Loucy (cell line): ENCODE measurements at regions not wholly inside any gene's neighbourhood (a gene's known extent, or its start where the extent isn't known, plus 50 kb on each side); places are given as distances from the start of the nearest gene placed in this dataset.
A peak's percentile ranks its signal among the peaks of the same experiment; 100 is the strongest.

ENCODE experiments used
- H2AFZ ChIP-seq: fragments of 200-600 bp; sonication (generic); 2 replicates; pipeline ENCODE4 v1.6.0; 2016; ENCODE audit warnings: antibody characterized with exemption, mild to moderate bottlenecking, low read length, moderate library complexity
- H3F3A ChIP-seq: fragments of 200-600 bp; 2 replicates; pipeline ENCODE4 v1.6.0; 2016; ENCODE audit warnings: antibody characterized with exemption, low read depth, mild to moderate bottlenecking
- H3K27me3 ChIP-seq: fragments of 200-600 bp; sonication (generic); 2 replicates; pipeline ENCODE4 v1.6.1; 2014; ENCODE audit warnings: low read length, mild to moderate bottlenecking; ENCODE audit not compliant: insufficient read depth, poor library complexity, severe bottlenecking
- H3K36me3 ChIP-seq: fragments of 200-600 bp; sonication (generic); 2 replicates; pipeline ENCODE4 v1.6.1; 2016; ENCODE audit warnings: low read length; ENCODE audit not compliant: insufficient read depth
- H3K4me1 ChIP-seq: fragments of 200-600 bp; sonication (generic); 2 replicates; pipeline ENCODE4 v1.5.1; 2014; ENCODE audit warnings: low read length, mild to moderate bottlenecking; ENCODE audit not compliant: insufficient read depth, poor library complexity, severe bottlenecking
- H3K4me2 ChIP-seq: fragments of 200-600 bp; sonication (generic); 2 replicates; pipeline ENCODE4 v1.6.0; 2014; ENCODE audit warnings: antibody characterized with exemption, low read length, low read depth, mild to moderate bottlenecking; ENCODE audit not compliant: poor library complexity, severe bottlenecking
- H3K4me3 ChIP-seq: fragments of 200-600 bp; sonication (generic); 2 replicates; pipeline ENCODE4 v1.5.1; 2014; ENCODE audit warnings: low read length, mild to moderate bottlenecking, mixed read lengths; ENCODE audit not compliant: poor library complexity, severe bottlenecking
- H3K79me2 ChIP-seq: fragments of 200-600 bp; sonication (generic); 2 replicates; pipeline ENCODE4 v1.6.1; 2014; ENCODE audit warnings: low read length; ENCODE audit not compliant: insufficient read depth
- H3K9ac ChIP-seq: fragments of 200-600 bp; sonication (generic); 2 replicates; pipeline ENCODE4 v1.6.0; 2014; ENCODE audit warnings: mild to moderate bottlenecking, low read depth, low read length, moderate library complexity; ENCODE audit not compliant: poor library complexity, severe bottlenecking
- H3K9me2 ChIP-seq: fragments of 200-600 bp; sonication (generic); replicated peaks from 2 replicates; pipeline ENCODE4 v1.6.1; 2016; ENCODE audit warnings: low read depth, low read length, mixed read lengths
- H3K9me3 ChIP-seq: fragments of 200-600 bp; sonication (generic); 2 replicates; pipeline ENCODE4 v1.6.1; 2014; ENCODE audit warnings: mild to moderate bottlenecking, antibody characterized with exemption, low read length, low read depth; ENCODE audit not compliant: insufficient read depth
- H4K20me1 ChIP-seq: fragments of 200-600 bp; sonication (generic); 2 replicates; pipeline ENCODE4 v1.6.0; 2014; ENCODE audit warnings: antibody characterized with exemption, low read length, mild to moderate bottlenecking; ENCODE audit not compliant: insufficient read depth, poor library complexity, severe bottlenecking
- EZH2phosphoT487 ChIP-seq: fragments of 200-600 bp; IDR thresholded peaks from 2 replicates; pipeline ENCODE4 v1.6.1; 2018; ENCODE audit warnings: antibody characterized with exemption, mild to moderate bottlenecking, moderate library complexity, borderline replicate concordance
- TF ChIP-seq, protein P1 (sequence below): fragments of 200-600 bp; sonication (generic); conservative IDR thresholded peaks from 2 replicates; pipeline ENCODE4 v1.5.1; 2014; ENCODE audit warnings: mild to moderate bottlenecking, antibody characterized with exemption, low read length

GRCh38 chr4:3343358-3343757 is 50.5 kb downstream of the RGS12 start:
- no peak overlapping the region for H3K4me3 ChIP-seq
- H3K27me3 ChIP-seq: no peaks in the 10 kb centered on the region
- peaks cover 3% of the 10 kb centered on the region; the same call in 1 of the 2 replicates for H3F3A ChIP-seq
- no peak overlapping the region for H3K9ac ChIP-seq
- no peak overlapping the region for H2AFZ ChIP-seq
- no peaks in the 10 kb centered on the region for H3K9me2 ChIP-seq
- H3K4me1 ChIP-seq: peaks cover 42% of the 10 kb centered on the region
- peak overlapping the region; percentile 72 for H3K4me2 ChIP-seq
- H3K36me3 ChIP-seq: peaks cover 24% of the 10 kb centered on the region
- no peak for TF ChIP-seq EZH2phosphoT487
- TF ChIP-seq, protein P1, sequence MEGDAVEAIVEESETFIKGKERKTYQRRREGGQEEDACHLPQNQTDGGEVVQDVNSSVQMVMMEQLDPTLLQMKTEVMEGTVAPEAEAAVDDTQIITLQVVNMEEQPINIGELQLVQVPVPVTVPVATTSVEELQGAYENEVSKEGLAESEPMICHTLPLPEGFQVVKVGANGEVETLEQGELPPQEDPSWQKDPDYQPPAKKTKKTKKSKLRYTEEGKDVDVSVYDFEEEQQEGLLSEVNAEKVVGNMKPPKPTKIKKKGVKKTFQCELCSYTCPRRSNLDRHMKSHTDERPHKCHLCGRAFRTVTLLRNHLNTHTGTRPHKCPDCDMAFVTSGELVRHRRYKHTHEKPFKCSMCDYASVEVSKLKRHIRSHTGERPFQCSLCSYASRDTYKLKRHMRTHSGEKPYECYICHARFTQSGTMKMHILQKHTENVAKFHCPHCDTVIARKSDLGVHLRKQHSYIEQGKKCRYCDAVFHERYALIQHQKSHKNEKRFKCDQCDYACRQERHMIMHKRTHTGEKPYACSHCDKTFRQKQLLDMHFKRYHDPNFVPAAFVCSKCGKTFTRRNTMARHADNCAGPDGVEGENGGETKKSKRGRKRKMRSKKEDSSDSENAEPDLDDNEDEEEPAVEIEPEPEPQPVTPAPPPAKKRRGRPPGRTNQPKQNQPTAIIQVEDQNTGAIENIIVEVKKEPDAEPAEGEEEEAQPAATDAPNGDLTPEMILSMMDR: no peak
- no peaks in the 10 kb centered on the region for H3K9me3 ChIP-seq
- peaks cover 38% of the 10 kb centered on the region for H4K20me1 ChIP-seq
- peaks cover 85% of the 10 kb centered on the region for H3K79me2 ChIP-seq

DNA sequence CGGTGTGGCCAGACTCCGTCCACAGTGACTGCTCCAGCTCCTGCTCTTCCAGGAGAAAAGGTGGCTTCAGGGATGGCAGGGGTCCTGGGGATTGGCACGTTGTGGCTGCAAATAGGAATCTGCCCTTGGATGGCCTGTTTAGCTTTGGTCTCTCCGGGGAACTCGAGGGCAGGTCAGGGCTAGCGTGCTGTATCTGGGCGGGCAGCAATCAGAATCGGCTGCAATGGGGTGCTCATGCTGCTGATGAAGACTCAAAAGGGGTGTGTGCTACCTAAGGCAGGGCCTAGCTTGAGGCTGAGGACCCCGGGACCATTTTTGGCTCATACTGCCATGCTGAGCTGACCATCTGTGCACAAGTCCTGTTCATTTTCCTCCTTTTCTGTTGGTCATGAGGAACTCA is 51.3 kb downstream of the RGS12 start:
- no peak overlapping the region for H3K9ac ChIP-seq
- no peak overlapping the region for H3K4me2 ChIP-seq
- peaks cover 42% of the 10 kb centered on the region for H3K4me1 ChIP-seq
- TF ChIP-seq, protein P1: no peak
- no peak for TF ChIP-seq EZH2phosphoT487
- no peaks in the 10 kb centered on the region for H3K9me3 ChIP-seq
- peaks cover 85% of the 10 kb centered on the region for H3K79me2 ChIP-seq
- H3F3A ChIP-seq: peaks cover 3% of the 10 kb centered on the region; the same call in 1 of the 2 replicates
- H3K4me3 ChIP-seq: no peak overlapping the region
- no peaks in the 10 kb centered on the region for H3K27me3 ChIP-seq
- no peak overlapping the region for H2AFZ ChIP-seq
- peaks cover 33% of the 10 kb centered on the region for H4K20me1 ChIP-seq
- no peaks in the 10 kb centered on the region for H3K9me2 ChIP-seq
- H3K36me3 ChIP-seq: peaks cover 27% of the 10 kb centered on the region

- TF ChIP-seq, protein P1: no peak
- TF ChIP-seq EZH2phosphoT487: no peak
- H3K79me2 ChIP-seq: peaks cover 85% of the 10 kb centered on the region
- H2AFZ ChIP-seq: no peak overlapping the region
- peaks cover 3% of the 10 kb centered on the region; the same call in 1 of the 2 replicates for H3F3A ChIP-seq
- no peaks in the 10 kb centered on the region for H3K9me2 ChIP-seq
- no peak overlapping the region for H3K9ac ChIP-seq
- H3K9me3 ChIP-seq: no peaks in the 10 kb centered on the region
- peaks cover 31% of the 10 kb centered on the region for H4K20me1 ChIP-seq
- peaks cover 42% of the 10 kb centered on the region for H3K4me1 ChIP-seq
- H3K36me3 ChIP-seq: peaks cover 27% of the 10 kb centered on the region
- H3K27me3 ChIP-seq: no peaks in the 10 kb centered on the region
- no peak overlapping the region for H3K4me2 ChIP-seq
- no peak overlapping the region for H3K4me3 ChIP-seq
Observed at GRCh38 chr4:3344596-3344995, 51.8 kb downstream of the RGS12 start.
